NCI-H2171 treated with DMSO at 0.1 percent for 48 hours (cell line): ENCODE measurements at regions not wholly inside any gene's neighbourhood (a gene's known extent, or its start where the extent isn't known, plus 50 kb on each side); places are given as distances from the start of the nearest gene placed in this dataset.

Experiments used
- DNase-seq: peaks from one replicate; lab custom pipeline; 2025; lab: John Stamatoyannopoulos, UW

DNA sequence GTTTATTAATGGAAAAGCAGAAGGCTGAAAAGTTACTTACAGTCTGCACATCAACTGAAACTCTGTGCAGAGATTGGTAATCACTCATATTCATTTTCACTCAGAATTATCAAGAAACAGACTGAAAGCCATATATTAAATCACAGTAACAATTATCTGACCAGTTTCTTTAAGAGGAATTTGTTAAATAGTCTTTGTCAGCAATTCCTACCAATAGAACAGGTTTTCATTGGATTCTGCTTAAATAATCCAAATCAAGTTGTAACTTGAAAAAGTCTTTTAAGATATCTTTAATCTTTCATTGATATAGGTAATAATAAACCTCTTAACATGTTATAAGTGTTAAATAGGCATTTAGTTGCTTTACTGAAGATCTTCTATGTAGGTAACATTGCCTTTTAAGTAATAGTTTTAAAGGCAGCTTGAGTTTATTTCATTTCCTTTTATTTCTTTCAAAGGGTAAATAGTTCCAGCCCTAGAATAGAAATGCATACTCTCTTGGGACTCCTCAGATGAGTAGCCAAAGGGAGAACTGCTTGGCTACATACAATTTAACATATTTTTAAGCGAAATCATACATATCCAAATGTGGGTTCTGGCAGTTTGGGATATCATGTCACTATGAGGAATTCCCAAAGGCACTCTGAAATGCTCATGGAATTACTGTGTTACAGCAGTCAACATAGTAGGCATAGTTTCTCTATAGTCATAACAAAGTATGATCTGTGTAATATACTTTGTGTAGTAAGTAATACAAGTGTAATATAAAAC, 326.0 kb upstream of the SPRY2 start:
- DNase-seq = no peak

DNA sequence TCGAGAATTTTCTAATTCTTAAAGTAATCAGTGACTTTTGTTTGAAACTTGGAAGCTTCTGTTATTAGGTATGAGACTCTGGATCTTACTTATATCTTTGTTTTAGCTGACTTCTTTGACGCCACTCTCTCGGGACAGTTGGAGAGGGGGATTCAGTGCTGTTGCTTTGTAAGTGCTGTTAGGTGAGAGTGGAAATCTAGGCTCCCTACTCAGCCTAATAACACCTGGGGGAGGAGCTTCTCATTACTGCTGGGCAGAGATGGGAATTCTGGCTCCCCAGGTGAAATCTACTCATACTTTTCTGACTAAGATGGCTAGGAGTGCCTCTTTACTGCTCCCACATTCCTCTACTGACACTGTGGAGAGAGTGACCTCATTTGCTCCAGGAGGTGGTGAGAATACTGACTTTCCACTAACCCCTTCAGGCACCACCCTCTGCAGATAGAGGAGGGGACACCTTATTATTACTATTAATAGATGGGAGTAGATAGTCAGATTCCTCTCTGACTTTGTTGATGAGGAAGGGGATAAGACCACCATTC, 324.9 kb upstream of the SPRY2 start:
- no peak for DNase-seq

DNA sequence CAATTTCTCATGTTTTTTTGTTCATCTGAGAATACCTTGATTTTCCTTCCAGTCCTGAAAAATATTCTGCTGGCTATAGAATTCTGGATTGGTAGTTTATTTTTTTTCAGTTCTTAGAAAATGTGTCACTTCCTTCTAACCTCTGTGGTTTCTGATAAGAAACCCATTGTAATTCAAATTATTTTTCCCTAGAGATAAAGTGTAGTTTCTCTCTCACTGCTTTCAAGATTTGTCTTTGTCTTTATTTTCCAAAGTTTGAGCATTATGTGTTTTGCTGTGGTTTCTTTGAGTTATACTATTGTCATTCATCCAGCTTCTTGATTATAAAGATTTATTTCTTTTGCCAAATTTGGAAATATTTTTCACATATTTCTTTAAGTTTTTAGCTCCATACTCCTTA, 324.0 kb upstream of the SPRY2 start:
- DNase-seq = no peak

DNA sequence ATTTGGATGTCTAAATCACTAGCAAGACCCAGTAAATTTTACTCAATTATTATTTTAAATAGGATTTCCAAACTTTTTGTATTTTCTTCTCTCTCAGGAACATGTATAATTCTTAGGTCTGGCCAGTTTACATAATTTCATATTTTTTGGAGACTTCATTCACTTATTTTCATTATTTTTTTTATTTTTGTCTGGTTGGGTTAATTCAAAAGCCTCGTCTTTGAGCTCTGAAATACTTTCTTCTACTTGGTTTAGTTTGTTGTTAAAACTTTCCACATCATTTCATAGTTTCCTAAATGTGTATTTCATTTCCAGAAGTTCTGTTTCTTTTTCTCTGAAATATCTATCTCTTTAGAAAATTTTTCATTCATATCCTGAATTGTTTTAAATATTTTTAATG, 322.9 kb upstream of the SPRY2 start:
- DNase-seq = no peak

DNA sequence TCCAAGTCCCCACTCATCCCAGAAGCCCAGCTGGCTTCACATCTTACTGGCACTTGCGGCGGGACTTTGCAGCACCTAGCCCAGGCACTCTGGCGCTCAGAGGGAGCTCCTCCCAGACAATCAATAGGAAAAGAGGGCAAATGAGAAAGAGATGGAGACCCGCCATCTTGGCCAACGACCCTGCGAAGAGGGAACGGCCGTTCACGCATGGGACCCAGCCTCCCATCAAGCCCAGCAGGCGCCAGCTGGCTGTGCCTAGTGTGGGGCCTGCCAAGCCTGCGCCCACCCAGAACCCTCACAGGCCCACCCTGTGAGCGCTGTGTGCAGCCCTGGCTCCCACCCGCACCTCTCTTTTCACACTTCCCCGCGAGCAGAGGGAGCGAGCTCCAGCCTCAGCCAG, 317.8 kb upstream of the SPRY2 start:
- DNase-seq = no peak

DNA sequence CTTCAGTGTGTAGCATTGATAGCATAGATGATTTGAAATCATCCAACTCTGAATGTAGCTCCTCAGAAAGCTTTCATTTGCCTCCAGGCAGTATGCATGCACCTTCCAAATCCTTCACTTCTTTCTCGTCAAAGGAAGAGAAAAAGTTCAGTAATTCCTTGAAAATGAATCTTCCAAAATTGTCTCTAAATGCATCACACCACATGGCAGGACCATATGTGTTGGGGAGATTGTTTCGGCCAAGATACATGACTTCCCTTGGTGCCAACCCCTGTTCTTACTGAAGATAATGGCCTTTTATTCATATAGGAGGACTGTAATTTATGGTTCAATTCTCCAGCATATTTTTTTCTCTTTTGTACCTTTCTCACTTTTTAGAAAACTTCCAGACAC, 315.6 kb upstream of the SPRY2 start:
- DNase-seq = no peak

DNA sequence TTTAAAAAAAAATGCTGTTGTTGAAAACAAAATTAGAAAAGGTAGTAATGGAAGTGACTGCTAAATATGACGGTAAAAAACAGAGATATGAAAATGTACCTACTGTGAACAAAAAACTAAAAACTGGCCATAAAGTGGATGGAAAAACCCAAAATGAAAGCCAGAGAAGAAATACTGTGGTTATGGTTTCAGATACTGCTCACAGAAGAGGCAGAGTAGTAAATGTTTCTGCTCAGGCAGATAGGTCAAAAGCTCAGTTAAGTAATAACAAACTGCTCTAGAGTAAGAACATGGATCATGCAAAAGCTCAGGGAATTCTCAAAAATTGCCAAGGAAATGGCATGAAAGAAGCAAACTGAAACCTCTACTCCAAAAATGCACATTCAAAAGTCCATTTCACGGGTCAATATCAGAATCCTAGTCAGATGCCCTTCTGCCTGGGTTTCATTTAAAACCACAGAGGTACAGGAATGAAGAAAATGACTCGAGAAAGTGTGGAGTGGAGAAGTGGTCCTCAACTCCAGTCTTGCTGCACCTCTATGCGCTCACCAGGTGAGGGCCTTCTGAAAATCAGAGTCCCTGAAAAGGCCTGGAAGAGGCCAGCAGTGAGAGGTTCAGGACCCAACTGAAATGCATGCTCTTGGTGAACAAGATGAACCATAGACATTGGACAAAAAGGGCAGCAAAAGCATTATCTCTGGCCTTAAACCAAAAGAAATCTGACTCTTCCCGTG, 315.0 kb upstream of the SPRY2 start:
- DNase-seq = no peak

DNA sequence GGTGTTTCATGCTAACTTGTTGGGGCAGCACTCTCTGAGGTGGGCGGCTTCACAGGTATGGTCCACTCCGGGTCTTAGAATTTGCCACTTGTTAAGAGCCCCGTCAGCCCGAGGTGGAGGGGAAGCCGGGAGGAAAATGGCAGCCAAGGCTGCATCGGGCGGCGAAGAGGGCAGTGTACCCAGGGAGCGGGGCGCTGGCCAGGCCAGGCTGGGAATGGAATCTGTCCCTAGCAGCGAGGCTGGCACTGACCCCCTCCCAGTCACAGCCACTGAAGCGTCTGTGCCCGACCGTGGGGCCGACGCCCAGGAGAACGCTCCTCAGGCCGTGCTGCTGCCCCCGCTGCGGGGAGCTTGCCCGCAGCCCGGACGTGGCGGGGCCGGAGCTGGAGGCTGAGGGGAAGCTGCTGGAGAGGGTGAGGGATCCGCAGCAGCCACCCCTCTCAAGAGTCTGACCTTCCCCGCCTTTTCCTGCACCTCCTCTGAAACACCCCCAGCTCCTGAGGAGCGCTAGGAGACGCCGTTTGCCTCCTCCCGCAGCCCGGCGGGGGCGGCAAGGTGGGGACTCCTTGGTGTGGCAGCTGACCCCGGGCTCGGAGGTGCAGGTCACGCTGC, 313.8 kb upstream of the SPRY2 start:
- DNase-seq = peak; percentile 9

DNA sequence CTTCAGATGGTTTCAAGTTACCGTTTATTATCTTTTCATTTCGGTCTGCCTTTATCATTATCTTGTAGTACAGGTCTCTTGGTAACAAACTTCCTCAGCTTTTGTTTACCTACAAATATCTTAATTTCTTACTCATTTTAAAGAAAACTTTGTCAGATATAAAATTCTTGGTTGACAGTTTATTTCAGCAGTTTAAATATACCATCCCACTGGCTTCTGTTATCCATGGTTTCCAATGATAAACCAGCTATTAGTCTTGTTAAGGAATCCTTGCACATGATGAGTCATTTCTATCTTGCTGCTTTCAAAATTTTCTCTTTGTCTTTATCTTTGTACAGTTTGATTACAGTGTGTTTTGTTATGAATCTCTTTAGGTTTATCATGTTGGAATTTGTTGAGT, 308.3 kb upstream of the SPRY2 start:
- no peak for DNase-seq

DNA sequence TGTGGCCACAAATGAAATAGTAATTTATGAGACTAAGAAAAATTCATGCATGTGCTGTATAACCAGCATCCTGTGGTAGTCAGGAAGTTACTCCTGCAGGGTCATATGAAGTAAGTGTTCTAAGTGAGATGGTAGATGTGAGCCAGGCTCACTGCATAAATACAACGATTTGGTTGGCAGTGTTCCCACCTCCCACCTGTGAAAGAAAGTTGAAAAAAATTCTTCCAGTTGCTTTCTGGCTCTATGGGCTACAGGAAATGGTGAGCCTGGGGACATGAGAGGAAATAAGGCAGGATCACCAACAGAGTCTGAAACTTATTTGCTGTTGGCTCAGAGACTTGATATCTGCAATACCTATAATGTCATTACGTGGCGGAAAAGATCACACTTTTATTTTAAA, 301.7 kb upstream of the SPRY2 start:
- no peak for DNase-seq

DNA sequence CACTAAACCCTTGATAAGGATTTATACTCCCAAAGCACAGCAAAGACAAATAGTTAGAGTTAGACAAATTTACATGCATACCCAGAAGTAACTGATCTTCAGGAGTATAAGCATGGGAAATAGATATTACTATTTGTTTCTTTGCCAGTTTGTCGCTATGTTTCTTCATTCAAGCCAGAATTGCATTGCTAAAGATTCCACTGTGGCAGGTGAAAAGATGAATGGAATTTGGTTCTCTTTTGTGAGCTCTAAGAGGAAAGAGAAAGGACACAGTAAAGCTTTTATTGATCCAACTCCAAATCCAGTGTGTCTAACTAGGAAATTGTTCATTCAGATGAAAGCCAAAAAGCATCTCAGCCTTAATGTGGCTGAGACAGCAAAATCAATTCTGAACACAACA, 292.3 kb upstream of the SPRY2 start:
- no peak for DNase-seq

DNA sequence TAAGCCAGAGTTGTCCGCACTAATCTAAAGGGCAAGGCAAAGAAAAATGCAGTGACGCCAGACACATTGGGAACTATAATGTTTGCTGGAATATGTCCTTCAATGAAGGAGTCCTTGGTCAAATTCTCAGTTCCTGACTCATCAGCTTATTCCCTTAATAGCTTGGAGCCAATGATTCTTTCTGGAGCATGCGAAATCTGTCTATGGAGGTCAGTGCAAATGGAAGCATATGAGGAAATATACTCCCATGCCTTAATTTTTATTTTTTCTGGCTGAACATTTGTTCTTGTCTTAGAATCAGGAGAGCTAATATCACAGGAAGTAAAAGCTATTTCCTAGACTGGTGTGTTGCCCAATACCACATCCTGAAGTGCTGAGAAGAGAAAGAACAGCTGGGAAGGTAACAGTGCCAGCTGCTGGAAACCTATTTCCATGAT, 289.8 kb upstream of the SPRY2 start:
- no peak for DNase-seq

DNA sequence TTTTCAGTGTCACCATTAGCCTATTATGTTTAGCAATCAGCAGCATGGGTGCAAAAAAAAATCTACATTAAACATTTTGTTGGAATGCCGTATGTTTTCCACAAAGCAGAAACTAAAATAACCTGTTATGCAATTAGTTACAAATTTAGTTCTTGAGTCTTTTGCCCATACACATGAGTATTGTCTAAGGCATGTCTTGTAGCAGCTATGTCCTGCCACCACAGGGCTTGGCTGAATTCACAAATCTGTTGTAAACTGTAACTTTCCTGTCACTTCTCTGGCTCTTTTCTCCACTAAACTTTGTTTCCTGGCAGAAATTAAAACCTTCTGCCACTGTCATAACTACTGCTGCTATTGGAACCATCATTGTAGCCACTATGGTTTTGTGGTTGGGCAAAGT, 277.9 kb upstream of the SPRY2 start:
- DNase-seq = no peak

DNA sequence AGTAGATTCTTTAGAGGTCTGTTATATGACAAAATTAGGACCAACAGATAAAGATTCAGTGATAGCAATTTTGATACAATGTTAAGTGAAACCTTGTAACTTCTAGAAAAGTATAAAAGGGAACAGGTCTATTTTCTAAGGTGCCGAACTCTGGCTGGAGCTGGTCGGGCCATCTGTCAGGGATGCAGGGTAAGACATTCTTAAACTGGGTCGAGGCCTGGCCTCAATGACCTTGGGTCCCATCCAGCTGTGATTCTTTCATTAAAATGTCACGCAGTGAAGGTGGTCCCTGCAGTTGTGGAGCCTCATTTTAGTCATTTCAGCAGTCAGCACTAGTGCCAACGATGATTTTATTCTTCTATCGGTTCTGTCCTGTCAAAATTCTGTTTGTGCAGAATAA, 271.9 kb upstream of the SPRY2 start:
- no peak for DNase-seq

DNA sequence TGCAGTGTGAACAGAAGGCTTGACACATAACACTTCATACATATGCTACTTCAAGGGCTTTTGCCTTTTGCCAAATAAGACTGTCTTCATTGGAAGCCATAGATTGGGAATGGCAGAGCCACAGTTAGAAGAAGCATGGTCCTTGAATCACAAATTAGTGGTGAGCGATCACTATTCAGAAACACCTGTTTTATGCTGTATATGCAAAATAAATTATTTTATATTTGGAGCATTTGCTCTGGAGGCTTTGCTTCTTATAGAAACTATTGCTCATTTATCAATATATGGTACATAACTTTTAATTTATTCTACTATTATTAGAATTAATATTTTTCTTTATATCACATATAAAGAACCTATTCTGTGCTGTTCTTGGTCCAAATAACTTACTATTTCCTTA, 270.4 kb upstream of the SPRY2 start:
- DNase-seq = no peak

DNA sequence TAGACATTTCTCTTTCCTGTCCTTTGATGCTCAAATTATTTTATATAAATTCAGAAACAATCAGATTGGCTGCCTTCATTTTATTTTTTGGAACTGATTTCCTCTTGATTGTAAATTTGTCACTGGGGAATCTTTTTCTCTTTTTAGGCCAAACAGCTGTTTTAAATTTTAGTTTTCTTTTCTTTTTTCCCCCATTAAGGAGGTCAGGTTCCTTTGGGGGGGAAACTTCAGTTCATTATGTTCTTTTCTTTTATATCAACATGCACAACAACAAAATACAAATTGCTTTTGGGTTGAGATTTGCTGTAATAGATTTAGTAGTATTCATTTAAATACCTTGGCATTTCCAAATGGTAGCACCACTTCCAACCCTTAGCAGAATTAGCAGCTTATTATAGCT, 264.8 kb upstream of the SPRY2 start:
- DNase-seq = no peak

DNA sequence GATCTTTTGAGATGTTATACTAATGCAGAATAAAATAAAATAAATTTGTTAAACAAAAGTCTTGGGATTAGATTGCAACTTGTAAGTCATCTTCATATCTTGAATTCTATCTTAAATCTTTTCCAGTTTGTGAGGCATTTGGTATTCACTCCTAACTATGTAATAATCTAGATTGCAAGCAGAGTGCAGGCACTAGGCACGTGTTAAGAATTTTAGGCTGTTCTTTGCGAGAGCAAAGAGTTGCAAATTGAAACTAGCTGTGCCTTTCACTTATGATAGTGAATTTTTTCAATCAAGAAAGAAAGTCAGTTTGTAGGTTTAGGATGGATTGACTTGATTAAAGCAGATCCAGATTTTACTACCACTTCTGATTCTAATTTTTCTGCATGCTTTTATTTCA, 264.1 kb upstream of the SPRY2 start:
- no peak for DNase-seq

DNA sequence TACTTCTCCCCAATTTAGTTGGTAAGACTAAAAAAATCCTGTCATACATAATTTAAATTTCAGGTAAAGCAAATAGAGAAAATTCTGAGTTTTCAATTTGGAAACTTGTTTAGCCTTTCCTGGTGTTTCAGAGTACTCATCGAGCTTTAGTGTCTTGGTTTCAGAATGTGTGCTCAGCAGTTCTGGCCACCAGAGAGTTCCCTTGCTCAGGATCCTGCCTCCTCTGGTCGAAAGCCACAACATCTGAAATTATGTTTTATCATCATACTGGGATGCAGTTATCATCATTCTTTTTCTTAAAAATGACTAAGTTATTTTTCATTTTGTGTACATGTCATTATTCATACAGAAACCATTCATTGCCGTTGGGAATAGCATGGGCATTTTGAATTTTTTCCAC, 263.2 kb upstream of the SPRY2 start:
- no peak for DNase-seq

DNA sequence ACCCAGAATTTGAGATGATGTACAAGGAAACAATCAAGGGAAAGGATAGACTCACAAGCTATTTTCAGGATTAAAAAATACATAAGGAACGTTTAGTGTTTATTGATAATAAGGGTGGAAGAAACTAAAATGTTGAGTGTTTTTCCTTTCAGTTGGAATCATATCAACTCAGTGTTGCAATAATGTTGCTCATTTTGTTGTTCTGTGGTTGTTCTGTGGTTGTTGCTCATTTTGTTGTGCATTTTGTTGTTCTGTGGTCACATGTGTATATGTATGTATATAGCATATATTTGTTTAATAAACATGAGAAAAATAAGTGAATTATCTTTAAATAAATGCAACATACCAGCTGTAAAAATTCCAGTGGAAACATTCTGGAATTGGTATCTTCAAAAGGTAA, 262.4 kb upstream of the SPRY2 start:
- no peak for DNase-seq

DNA sequence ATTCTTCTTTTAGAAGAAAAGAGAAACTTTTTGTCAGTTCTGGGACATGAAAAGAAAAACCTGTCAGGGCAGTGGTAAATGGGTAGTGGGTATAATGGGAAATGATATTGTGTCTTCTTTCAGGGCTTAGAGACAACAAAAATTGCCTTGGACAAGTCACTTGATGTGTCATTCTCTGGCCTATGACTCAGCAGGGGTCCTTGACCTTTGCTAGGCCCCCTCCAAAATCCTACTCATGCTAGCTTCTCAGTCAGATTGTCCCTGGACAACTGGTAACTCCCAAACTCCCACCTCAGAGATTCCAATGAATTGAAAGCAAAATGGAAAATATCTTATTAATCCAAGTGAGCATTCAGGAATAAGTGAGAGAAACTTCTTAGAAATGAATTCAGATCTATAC, 258.8 kb upstream of the SPRY2 start:
- no peak for DNase-seq

DNA sequence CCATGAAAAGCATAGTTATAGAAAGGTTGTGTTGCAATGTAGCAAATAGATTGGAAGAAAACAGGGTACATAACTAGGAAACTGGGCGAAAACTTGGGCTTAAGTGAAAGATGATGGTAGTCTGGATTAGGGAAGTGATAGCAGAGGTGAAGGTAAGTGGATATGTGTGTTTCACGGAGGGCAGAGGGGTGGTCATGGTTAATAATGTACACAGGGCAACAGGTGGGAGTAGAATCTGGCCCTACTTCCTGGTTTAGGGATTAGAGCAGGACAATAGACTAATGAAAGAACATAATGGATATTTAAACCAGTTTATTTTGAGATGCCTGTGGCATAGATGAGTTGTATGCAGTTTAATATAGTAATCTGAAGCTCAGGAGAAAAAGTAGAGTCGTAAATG, 257.3 kb upstream of the SPRY2 start:
- no peak for DNase-seq

DNA sequence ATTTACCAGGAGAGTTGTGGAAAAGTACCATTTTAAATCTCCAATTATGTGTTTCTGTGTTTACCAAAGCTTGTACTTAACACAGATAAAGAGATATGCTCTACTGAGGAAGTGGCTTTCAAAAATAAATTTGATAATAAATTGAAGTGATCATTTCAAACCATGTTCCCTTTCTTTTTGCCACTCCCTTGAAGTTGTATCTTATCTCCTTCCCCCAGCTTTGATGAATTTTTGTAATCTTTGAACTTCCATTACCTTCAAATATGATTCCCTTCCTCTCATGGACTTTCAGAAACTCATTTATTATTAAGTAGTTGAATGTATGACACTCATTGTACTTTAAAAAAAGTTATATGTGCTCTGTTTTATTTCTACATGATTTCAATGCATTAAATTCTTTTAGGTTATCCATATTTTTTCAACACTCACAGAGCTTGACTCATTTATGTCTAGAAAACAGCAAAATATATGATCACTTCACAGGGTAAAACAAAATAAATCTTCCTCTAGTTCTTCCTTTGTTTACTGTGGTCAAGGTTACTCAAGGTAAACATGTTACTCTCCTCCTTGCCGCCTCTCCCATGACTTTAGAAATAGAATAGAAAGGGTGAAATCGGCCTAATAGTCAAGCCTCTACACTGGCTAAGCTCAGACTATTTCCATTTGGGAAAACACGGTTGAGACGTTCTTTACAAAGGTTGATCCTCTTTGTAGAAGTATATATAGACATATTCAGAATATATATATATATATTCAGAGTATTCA, 251.2 kb upstream of the SPRY2 start:
- no peak for DNase-seq
